Fibroblast of lung (primary cell): ENCODE measurements at regions not wholly inside any gene's neighbourhood (a gene's known extent, or its start where the extent isn't known, plus 50 kb on each side); places are given as distances from the start of the nearest gene placed in this dataset.
"Not testable (repeated sequence)": the region's sequence is repeated elsewhere in the genome, so short reads cannot be mapped to it uniquely, and the experiment has no call there.

Experiments
- DNase-seq, 2 donors: peaks; one replicate each; pipeline versions ENCODE4 v3.0.0 to v3.0.0-alpha.2; 2010; ENCODE audit warnings: low read depth in 2 of 2
- H2AFZ ChIP-seq: 2 replicates; pipeline ENCODE4 v1.5.1; 2012; ENCODE audit warnings: low read length, control low read depth, inconsistent platforms
- H3K27ac ChIP-seq: 2 replicates; pipeline ENCODE4 v1.5.1; 2011; ENCODE audit warnings: low read length, control low read depth; ENCODE audit not compliant: insufficient read depth
- H3K27me3 ChIP-seq: 2 replicates; pipeline ENCODE4 v1.5.1; 2011; ENCODE audit warnings: mild to moderate bottlenecking, low read length; ENCODE audit not compliant: control insufficient read depth, insufficient read depth
- H3K36me3 ChIP-seq: 2 replicates; pipeline ENCODE4 v1.5.1; 2011; ENCODE audit warnings: low read length; ENCODE audit not compliant: control insufficient read depth, insufficient read depth
- H3K4me1 ChIP-seq: 2 replicates; pipeline ENCODE4 v1.5.1; 2011; ENCODE audit warnings: low read length; ENCODE audit not compliant: control insufficient read depth, insufficient read depth; ENCODE audit errors: extremely low read depth
- H3K4me2 ChIP-seq: 2 replicates; pipeline ENCODE4 v1.5.1; 2011; ENCODE audit warnings: low read length, control low read depth; ENCODE audit not compliant: insufficient read depth; ENCODE audit errors: extremely low read depth
- H3K4me3 ChIP-seq, 4 experiments: fragments of 200-600 bp in 1 of 4; sonication (generic) in 1 of 4; replicated peaks in 1 of 4; 2 replicates each; pipeline ENCODE4 v1.5.1; 2011 to 2016; ENCODE audit warnings: low read length in 4 of 4, low read depth in 3 of 4, mild to moderate bottlenecking in 3 of 4, control low read depth in 2 of 4, inconsistent platforms in 1 of 4, mixed read lengths in 1 of 4; ENCODE audit not compliant: insufficient read depth in 1 of 4; ENCODE audit errors: control extremely low read depth in 1 of 4
- H3K79me2 ChIP-seq: 2 replicates; pipeline ENCODE4 v1.5.1; 2012; ENCODE audit warnings: mild to moderate bottlenecking, low read length, inconsistent platforms; ENCODE audit not compliant: control insufficient read depth, insufficient read depth
- H3K9ac ChIP-seq: 2 replicates; pipeline ENCODE4 v1.5.1; 2011; ENCODE audit warnings: mild to moderate bottlenecking, low read length, control low read depth; ENCODE audit not compliant: insufficient read depth
- H3K9me3 ChIP-seq: 2 replicates; pipeline ENCODE4 v1.5.1; 2012; ENCODE audit warnings: low read depth, low read length; ENCODE audit not compliant: control insufficient read depth, insufficient read depth
- H4K20me1 ChIP-seq: 2 replicates; pipeline ENCODE4 v1.5.1; 2011; ENCODE audit warnings: low read length; ENCODE audit not compliant: control insufficient read depth, insufficient read depth; ENCODE audit errors: extremely low read depth
- CTCF ChIP-seq, 2 donors: IDR thresholded peaks in 1 of 2; conservative IDR thresholded peaks in 1 of 2; 1 replicate in 1 of 2; 2 replicates in 1 of 2; pipeline ENCODE4 v1.5.1; 2011 to 2012; ENCODE audit warnings: low read length in 2 of 2, control low read depth in 1 of 2, inconsistent platforms in 1 of 2, low read depth in 1 of 2, mild to moderate bottlenecking in 1 of 2
- EZH2 ChIP-seq: IDR thresholded peaks from 2 replicates; pipeline ENCODE4 v1.5.1; 2012; ENCODE audit warnings: low read length, control low read depth, mild to moderate bottlenecking; ENCODE audit errors: missing control alignments

GRCh38 chr1:31515056-31515775, 61.1 kb upstream of the TINAGL1 start:
- Histone ChIP-seq H3K9ac (no peak overlapping the region), H3K4me1 (no peaks in the 10 kb centered on the region), H3K4me2 (no peak overlapping the region), H3K27ac (no peak overlapping the region), H3K4me3 (no peak overlapping the region), H3K9me3 (no peaks in the 10 kb centered on the region), H4K20me1 (no peaks in the 10 kb centered on the region), H2AFZ (no peak overlapping the region), H3K36me3 (no peaks in the 10 kb centered on the region), H3K79me2 (no peaks in the 10 kb centered on the region), H3K27me3 (peaks cover 19% of the 10 kb centered on the region)
- no peak for TF ChIP-seq EZH2
- DNase-seq: no peak

GRCh38 chr1:31515936-31516335, 60.4 kb upstream of the TINAGL1 start:
- Histone ChIP-seq H3K9ac (no peak overlapping the region), H3K27ac (no peak overlapping the region), H3K4me1 (no peaks in the 10 kb centered on the region), H3K27me3 (peaks cover 19% of the 10 kb centered on the region), H3K36me3 (no peaks in the 10 kb centered on the region), H3K4me3 (no peak overlapping the region), H3K4me2 (no peak overlapping the region), H4K20me1 (no peaks in the 10 kb centered on the region), H3K79me2 (no peaks in the 10 kb centered on the region), H2AFZ (no peak overlapping the region), H3K9me3 (no peaks in the 10 kb centered on the region)
- no peak for TF ChIP-seq EZH2
- TF ChIP-seq CTCF (conservative IDR thresholded peaks at IDR 0.05 in 1 of 2, IDR thresholded peaks at IDR 0.05 in 1 of 2; ENCODE audit: low read depth in 1 of 2, low read length in 2 of 2): no peak
- DNase-seq: no peak

GRCh38 chr1:31517301-31517700, 59.0 kb upstream of the TINAGL1 start:
- Histone ChIP-seq H3K4me3 (no peak overlapping the region), H3K9me3 (no peaks in the 10 kb centered on the region), H3K9ac (no peak overlapping the region), H3K36me3 (no peaks in the 10 kb centered on the region), H3K27ac (no peak overlapping the region), H3K79me2 (no peaks in the 10 kb centered on the region), H4K20me1 (no peaks in the 10 kb centered on the region), H3K4me1 (no peaks in the 10 kb centered on the region), H3K27me3 (peaks cover 11% of the 10 kb centered on the region), H2AFZ (no peak overlapping the region), H3K4me2 (no peak overlapping the region)
- no peak for TF ChIP-seq EZH2
- TF ChIP-seq CTCF (conservative IDR thresholded peaks at IDR 0.05 in 1 of 2, IDR thresholded peaks at IDR 0.05 in 1 of 2; ENCODE audit: low read depth in 1 of 2, low read length in 2 of 2): no peak
- no peak for DNase-seq

DNA sequence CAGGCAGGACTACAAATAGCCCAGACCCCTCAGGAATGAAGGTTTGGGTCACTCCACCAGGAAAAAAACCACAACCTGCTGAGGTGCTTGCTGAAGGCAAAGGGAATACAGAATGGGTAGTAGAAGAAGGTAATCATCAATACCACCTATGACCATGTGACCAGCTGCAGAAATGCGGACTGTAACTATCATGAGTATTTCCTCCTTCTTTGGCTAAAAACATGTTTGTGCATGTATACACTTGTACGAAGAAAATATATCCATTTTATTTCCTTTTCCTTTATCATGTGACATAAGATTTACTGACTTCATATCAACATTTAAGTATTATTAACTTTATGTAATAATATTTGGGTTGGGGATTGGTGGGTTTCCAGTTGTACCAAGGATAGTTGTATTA, 58.3 kb upstream of the TINAGL1 start:
- not testable (repeated sequence) for H3K9ac ChIP-seq, H3K27me3 ChIP-seq, H3K27ac ChIP-seq, H3K36me3 ChIP-seq, DNase-seq, H2AFZ ChIP-seq, H4K20me1 ChIP-seq, H3K4me3 ChIP-seq, H3K4me1 ChIP-seq, H3K9me3 ChIP-seq, H3K4me2 ChIP-seq, H3K79me2 ChIP-seq
